ENCODE measurements at regions not wholly inside any gene's neighbourhood (a gene's known extent, or its start where the extent isn't known, plus 50 kb on each side); places are given as distances from the start of the nearest gene placed in this dataset. TPM values are rescaled to one million over a fixed set of nuclear protein-coding genes. Genes with fewer than 3 reads are reported as not detected.

GRCh38 chr1:38102636-38103035 is 56.0 kb upstream of the POU3F1 start:
- Histone ChIP-seq H3K9me3 (no peaks in the 10 kb centered on the region), H3K36me3 (peaks cover 0 to 32% (median 0%) of the 10 kb centered on the region in 3 donors), H3K27me3 (no peaks in the 10 kb centered on the region), H3K27ac (no peak overlapping the region), H3K4me1 (no peaks in the 10 kb centered on the region), H3K4me3 (no peak overlapping the region)
- no peak for DNase-seq (ENCODE audit: low spot score in 2 of 2)
- 81 to 96% methylated on average over 3 of the region's 3 CpGs for WGBS, 2 donors
- TF ChIP-seq, protein P1, sequence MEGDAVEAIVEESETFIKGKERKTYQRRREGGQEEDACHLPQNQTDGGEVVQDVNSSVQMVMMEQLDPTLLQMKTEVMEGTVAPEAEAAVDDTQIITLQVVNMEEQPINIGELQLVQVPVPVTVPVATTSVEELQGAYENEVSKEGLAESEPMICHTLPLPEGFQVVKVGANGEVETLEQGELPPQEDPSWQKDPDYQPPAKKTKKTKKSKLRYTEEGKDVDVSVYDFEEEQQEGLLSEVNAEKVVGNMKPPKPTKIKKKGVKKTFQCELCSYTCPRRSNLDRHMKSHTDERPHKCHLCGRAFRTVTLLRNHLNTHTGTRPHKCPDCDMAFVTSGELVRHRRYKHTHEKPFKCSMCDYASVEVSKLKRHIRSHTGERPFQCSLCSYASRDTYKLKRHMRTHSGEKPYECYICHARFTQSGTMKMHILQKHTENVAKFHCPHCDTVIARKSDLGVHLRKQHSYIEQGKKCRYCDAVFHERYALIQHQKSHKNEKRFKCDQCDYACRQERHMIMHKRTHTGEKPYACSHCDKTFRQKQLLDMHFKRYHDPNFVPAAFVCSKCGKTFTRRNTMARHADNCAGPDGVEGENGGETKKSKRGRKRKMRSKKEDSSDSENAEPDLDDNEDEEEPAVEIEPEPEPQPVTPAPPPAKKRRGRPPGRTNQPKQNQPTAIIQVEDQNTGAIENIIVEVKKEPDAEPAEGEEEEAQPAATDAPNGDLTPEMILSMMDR (IDR thresholded peaks at IDR 0.05) = no peak
- TF ChIP-seq EP300 (IDR thresholded peaks at IDR 0.05) (no peak), POLR2A (IDR thresholded peaks at IDR 0.05) (no peak)

GRCh38 chr1:38101037-38101785 is 54.6 kb upstream of the POU3F1 start:
- TF ChIP-seq EP300 (IDR thresholded peaks at IDR 0.05) (no peak), POLR2A (IDR thresholded peaks at IDR 0.05) (no peak)
- TF ChIP-seq, protein P1 (IDR thresholded peaks at IDR 0.05) = no peak
- Histone ChIP-seq H3K36me3 (peaks cover 0 to 28% (median 0%) of the 10 kb centered on the region in 3 donors), H3K4me3 (no peak overlapping the region), H3K9me3 (no peaks in the 10 kb centered on the region), H3K4me1 (no peaks in the 10 kb centered on the region), H3K27me3 (no peaks in the 10 kb centered on the region), H3K27ac (no peak overlapping the region)
- no peak for DNase-seq (ENCODE audit: low spot score in 2 of 2)
- 80% methylated on average over 8 of the region's 8 CpGs for WGBS, 2 donors

- TF ChIP-seq, protein P1 (IDR thresholded peaks at IDR 0.05) = no peak
- TF ChIP-seq POLR2A (IDR thresholded peaks at IDR 0.05) = no peak
- TF ChIP-seq EP300 (IDR thresholded peaks at IDR 0.05) = no peak
- Histone ChIP-seq H3K27me3 (no peaks in the 10 kb centered on the region), H3K9me3 (no peaks in the 10 kb centered on the region), H3K4me1 (no peaks in the 10 kb centered on the region), H3K4me3 (no peak overlapping the region), H3K36me3 (peaks cover 0 to 5% (median 0%) of the 10 kb centered on the region in 3 donors), H3K27ac (no peak overlapping the region)
- no peak for DNase-seq (ENCODE audit: low spot score in 2 of 2)
- WGBS, 2 donors = 78 to 84% methylated on average over 18 of the region's 18 CpGs
Measured at GRCh38 chr1:38098101-38098847, 51.7 kb upstream of the POU3F1 start.

- Histone ChIP-seq H3K9me3 (no peaks in the 10 kb centered on the region), H3K4me3 (no peak overlapping the region), H3K27me3 (no peaks in the 10 kb centered on the region), H3K4me1 (peaks cover 0 to 5% (median 0%) of the 10 kb centered on the region in 4 donors), H3K36me3 (peaks cover 0 to 5% (median 0%) of the 10 kb centered on the region in 3 donors), H3K27ac (no peak overlapping the region)
- TF ChIP-seq, protein P1 (IDR thresholded peaks at IDR 0.05) = no peak
- TF ChIP-seq POLR2A (IDR thresholded peaks at IDR 0.05) = no peak
- TF ChIP-seq EP300 (IDR thresholded peaks at IDR 0.05) = no peak
- no peak for DNase-seq (ENCODE audit: low spot score in 2 of 2)
- WGBS, 2 donors = 77 to 83% methylated on average over 19 of the region's 19 CpGs
Measured at GRCh38 chr1:38097284-38097898, 50.8 kb upstream of the POU3F1 start.

Small RNA genes lying in the stretch of these regions (small RNA-seq; reads per million reads assigned to genes)
- not detected for gene RNU6-753P
